NCI-H146 treated with DMSO at 0.1 percent for 48 hours (cell line): ENCODE measurements at regions not wholly inside any gene's neighbourhood (a gene's known extent, or its start where the extent isn't known, plus 50 kb on each side); places are given as distances from the start of the nearest gene placed in this dataset.

Experiments
- DNase-seq: peaks from one replicate; lab custom pipeline; 2025; ENCODE audit not compliant: unreplicated experiment; lab: John Stamatoyannopoulos, UW

GRCh38 chr3:96169111-96169766, 645.2 kb upstream of the EPHA6 start:
- DNase-seq = no peak

GRCh38 chr3:96172917-96173316, 641.5 kb upstream of the EPHA6 start:
- DNase-seq = no peak

- no peak for DNase-seq
Measured at GRCh38 chr3:96175500-96175899, 638.9 kb upstream of the EPHA6 start.

- no peak for DNase-seq
Measured at GRCh38 chr3:96182756-96183155, 631.6 kb upstream of the EPHA6 start.

- DNase-seq = no peak
Measured at GRCh38 chr3:96183871-96184270, 630.5 kb upstream of the EPHA6 start.

GRCh38 chr3:96190024-96190616, 624.3 kb upstream of the EPHA6 start:
- no peak for DNase-seq

GRCh38 chr3:96192966-96193550, 621.3 kb upstream of the EPHA6 start:
- no peak for DNase-seq

- DNase-seq = no peak
Measured at GRCh38 chr3:96200897-96201296, 613.5 kb upstream of the EPHA6 start.

- no peak for DNase-seq
Measured at GRCh38 chr3:96201463-96201862, 612.9 kb upstream of the EPHA6 start.

DNA sequence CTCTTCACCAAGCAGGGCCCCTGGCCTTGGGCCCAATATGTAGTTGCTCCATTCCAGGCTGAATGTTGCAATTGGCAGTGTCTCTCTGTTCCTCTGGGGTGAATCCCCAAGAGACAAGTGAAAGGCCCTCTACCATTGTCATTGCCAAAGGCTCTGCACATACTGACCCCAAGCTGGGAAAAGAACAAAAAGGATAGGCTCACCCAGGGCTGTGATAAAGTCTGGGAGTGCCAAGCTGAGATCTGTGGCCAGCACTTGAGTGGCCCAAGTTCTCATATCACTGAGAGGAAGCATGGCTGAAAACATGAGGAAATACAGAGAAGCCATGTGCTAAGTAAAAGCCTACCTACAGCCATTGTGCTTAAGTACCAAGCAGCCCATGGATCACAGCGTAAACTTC, 612.2 kb upstream of the EPHA6 start:
- no peak for DNase-seq

DNA sequence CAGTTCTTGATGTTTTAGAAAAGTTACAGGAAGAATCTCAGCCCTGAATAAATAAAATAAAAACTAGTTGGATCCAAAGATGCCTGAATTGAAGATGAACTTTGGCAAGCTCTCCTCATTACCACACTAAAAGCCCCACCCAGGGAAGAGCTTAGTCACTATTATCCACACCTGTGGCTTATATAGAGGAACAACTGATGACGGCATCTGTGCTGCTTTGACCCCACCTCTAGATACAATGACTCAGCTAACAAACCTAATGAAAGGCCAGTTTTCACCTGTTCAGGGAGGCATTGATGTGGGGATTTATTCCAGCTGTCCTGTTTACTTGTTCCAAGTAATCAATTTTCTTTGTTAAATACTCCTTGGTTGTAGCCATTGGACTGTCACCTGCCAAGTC, 604.7 kb upstream of the EPHA6 start:
- DNase-seq = no peak

GRCh38 chr3:96213393-96213792, 601.0 kb upstream of the EPHA6 start:
- DNase-seq = no peak

- DNase-seq = no peak
Measured at GRCh38 chr3:96214941-96215340, 599.5 kb upstream of the EPHA6 start.

DNA sequence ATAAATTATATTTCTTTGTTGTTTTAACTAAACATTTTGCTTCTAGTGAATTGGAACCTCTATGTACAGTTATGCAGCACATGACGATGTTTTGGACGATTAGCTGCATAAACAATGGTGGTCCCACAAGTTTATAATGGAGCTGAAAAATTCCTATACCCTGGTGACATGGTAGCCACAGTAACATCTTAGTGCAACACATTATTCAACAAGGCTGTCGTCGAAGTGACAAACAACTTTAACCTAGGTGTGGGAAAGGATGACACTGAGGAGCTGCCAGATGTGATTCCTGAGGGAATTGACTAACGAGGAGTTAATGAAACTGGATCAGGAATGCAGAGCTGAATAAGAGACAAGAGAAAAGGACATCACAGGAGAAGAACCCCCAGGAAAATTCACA, 588.9 kb upstream of the EPHA6 start:
- no peak for DNase-seq

- DNase-seq = no peak
Measured at GRCh38 chr3:96233679-96234078, 580.7 kb upstream of the EPHA6 start.

DNA sequence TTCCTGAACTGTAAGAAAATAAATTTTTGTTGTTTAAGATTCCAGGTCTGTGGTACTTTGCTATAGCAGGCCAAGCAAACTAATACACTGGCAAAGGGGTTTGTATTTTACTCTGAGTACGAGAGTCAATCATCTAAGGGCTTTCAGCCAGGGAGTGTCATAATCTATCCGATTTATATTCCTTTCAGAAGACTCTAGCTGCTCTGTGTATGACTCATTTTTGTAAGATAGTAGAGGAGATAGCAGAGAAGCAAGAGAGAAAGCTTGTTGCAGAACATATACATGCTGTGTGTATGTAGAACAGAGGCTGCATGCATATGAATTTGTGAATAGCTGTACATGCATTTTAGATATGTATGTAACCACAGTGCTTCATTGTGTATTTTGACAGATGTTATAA, 577.9 kb upstream of the EPHA6 start:
- no peak for DNase-seq

GRCh38 chr3:96259299-96259698, 555.1 kb upstream of the EPHA6 start:
- no peak for DNase-seq

- no peak for DNase-seq
Measured at GRCh38 chr3:96264701-96265100, 549.7 kb upstream of the EPHA6 start.

GRCh38 chr3:96266395-96267190, 547.8 kb upstream of the EPHA6 start:
- no peak for DNase-seq

- DNase-seq = no peak
Measured at GRCh38 chr3:96267577-96267976, 546.8 kb upstream of the EPHA6 start.

DNA sequence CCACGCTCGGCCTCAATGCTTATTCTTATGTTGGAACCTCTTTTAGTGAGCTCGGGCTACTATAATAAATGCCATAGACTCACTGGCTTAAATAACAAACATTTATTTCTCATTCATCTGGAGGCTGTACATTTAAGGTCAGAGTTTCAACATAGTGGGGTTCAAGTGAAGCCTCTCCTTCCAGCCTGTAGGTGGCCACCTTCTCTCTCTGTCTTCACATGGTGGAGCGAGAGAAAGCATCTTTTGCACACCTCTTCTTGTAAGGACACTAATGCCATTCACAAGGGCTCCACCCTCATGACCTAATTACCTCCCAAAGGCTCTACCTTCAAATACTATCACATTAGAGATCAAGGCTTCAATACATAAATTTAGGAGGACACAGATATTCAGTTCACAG, 520.3 kb upstream of the EPHA6 start:
- no peak for DNase-seq

GRCh38 chr3:96300743-96301142, 513.7 kb upstream of the EPHA6 start:
- DNase-seq = no peak
